ENCODE measurements at regions not wholly inside any gene's neighbourhood (a gene's known extent, or its start where the extent isn't known, plus 50 kb on each side); places are given as distances from the start of the nearest gene placed in this dataset.

GRCh38 chr4:83858131-83858530 lies 322.2 kb downstream of the GPAT3 start:
- peak; percentile 16 for DNase-seq (ENCODE audit: low read depth)

GRCh38 chr4:83855044-83855443 lies 319.1 kb downstream of the GPAT3 start:
- DNase-seq (ENCODE audit: low read depth) = peak; percentile 95

GRCh38 chr4:83852085-83852451 lies 316.2 kb downstream of the GPAT3 start:
- DNase-seq (ENCODE audit: low read depth) = peak; percentile 78

- DNase-seq (ENCODE audit: low read depth) = peak; percentile 79
Measured at GRCh38 chr4:83851261-83852084, 315.6 kb downstream of the GPAT3 start.

GRCh38 chr4:83850435-83850834 lies 314.5 kb downstream of the GPAT3 start:
- DNase-seq (ENCODE audit: low read depth) = peak; percentile 40

- no peak for DNase-seq (ENCODE audit: low read depth)
Measured at GRCh38 chr4:83846193-83846830, 310.4 kb downstream of the GPAT3 start.

- DNase-seq (ENCODE audit: low read depth) = no peak
Measured at GRCh38 chr4:83839615-83840014, 303.7 kb downstream of the GPAT3 start.

GRCh38 chr4:83837614-83838308 lies 301.9 kb downstream of the GPAT3 start:
- no peak for DNase-seq (ENCODE audit: low read depth)

- no peak for DNase-seq (ENCODE audit: low read depth)
Measured at GRCh38 chr4:83833920-83834319, 298.0 kb downstream of the GPAT3 start.

- DNase-seq (ENCODE audit: low read depth) = no peak
Measured at GRCh38 chr4:83832110-83832825, 296.4 kb downstream of the GPAT3 start.

- DNase-seq (ENCODE audit: low read depth) = no peak
Measured at GRCh38 chr4:83831588-83831987, 295.7 kb downstream of the GPAT3 start.

- no peak for DNase-seq (ENCODE audit: low read depth)
Measured at GRCh38 chr4:83830138-83830888, 294.4 kb downstream of the GPAT3 start.

- DNase-seq (ENCODE audit: low read depth) = no peak
Measured at GRCh38 chr4:83828601-83829000, 292.7 kb downstream of the GPAT3 start.

GRCh38 chr4:83821493-83821892 lies 285.6 kb downstream of the GPAT3 start:
- DNase-seq (ENCODE audit: low read depth) = peak; percentile 7

GRCh38 chr4:83819582-83819981 lies 283.7 kb downstream of the GPAT3 start:
- DNase-seq (ENCODE audit: low read depth) = no peak

- DNase-seq (ENCODE audit: low read depth) = no peak
Measured at GRCh38 chr4:83810428-83810827, 274.5 kb downstream of the GPAT3 start.

GRCh38 chr4:83809581-83809980 lies 273.7 kb downstream of the GPAT3 start:
- DNase-seq (ENCODE audit: low read depth) = no peak

- DNase-seq (ENCODE audit: low read depth) = no peak
Measured at GRCh38 chr4:83793481-83793880, 257.6 kb downstream of the GPAT3 start.

- no peak for DNase-seq (ENCODE audit: low read depth)
Measured at GRCh38 chr4:83785891-83786290, 250.0 kb downstream of the GPAT3 start.

- DNase-seq (ENCODE audit: low read depth) = peak; percentile 9
Measured at GRCh38 chr4:83783215-83783614, 247.3 kb downstream of the GPAT3 start.

- peak; percentile 22 for DNase-seq (ENCODE audit: low read depth)
Measured at GRCh38 chr4:83782591-83782990, 246.7 kb downstream of the GPAT3 start.

Data from M059J (cell line).